GM19025 (cell line): ENCODE measurements at regions not wholly inside any gene's neighbourhood (a gene's known extent, or its start where the extent isn't known, plus 50 kb on each side); places are given as distances from the start of the nearest gene placed in this dataset.
"Not testable (repeated sequence)": the region's sequence is repeated elsewhere in the genome, so short reads cannot be mapped to it uniquely, and the experiment has no call there.

Experiments used
- ATAC-seq: cut with Tn5 transposase; IDR thresholded peaks from one replicate; pipeline ENCODE4 v1.9.1; 2021; ENCODE audit warnings: mild to moderate bottlenecking, low read depth, moderate library complexity; ENCODE audit not compliant: unreplicated experiment

DNA sequence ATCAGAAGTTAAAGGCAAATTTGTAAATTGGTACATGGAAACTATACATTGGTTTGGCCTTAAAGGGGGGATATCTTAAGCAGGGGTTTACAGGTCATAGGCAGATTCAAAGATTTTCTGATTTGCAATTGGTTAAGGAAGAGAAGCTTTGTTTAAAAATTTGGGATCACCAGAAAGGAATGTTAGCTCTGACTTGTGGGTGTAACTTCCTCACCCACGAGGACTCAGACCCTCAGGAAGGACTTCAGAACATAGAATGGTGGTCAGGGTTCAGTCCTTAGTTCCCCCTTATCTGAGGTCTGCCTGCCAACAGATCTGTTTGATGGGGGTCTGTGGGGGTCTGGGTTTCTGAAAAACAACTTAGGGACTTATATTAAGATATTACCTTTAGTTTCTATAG is 427.4 kb upstream of the DIPK2B start:
- no peak for ATAC-seq

DNA sequence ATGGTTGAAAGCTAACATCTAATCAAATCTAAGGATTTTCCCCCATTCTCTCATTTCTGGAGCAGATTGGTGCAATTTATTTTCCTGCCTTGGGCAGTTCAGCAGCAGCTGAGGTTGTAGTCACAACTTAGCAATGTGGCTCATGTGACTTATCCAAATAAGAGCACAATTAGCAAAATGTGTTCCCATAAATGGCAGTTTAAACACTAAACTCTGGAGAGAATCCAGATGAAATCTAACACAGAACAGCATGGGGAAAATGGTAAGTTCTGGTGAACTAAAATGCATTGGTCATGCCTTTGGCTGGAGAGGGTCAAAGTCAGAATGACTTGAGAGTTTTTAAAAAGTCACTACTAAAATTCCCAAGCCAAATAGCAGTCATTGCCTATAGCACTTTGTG is 422.6 kb upstream of the DIPK2B start:
- no peak for ATAC-seq

DNA sequence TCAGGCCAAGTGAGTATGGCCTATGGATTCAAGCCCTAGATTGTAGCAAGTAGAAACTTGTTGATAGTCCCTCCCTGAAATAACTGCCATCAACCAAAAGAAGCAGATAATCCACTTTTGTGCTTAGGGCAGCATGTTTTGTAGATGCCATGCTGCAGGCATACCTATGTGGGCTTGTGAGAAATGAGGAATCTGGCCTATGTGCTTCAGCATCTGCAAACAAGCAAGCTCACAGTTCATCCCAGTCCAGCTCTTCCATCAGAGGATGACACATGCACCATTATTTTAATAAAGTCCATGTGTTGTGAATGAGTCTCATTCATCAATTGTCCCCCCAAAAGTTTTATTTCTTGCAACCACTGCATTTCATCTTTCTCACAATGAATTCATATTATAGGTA is 421.9 kb upstream of the DIPK2B start:
- ATAC-seq, result no peak

DNA sequence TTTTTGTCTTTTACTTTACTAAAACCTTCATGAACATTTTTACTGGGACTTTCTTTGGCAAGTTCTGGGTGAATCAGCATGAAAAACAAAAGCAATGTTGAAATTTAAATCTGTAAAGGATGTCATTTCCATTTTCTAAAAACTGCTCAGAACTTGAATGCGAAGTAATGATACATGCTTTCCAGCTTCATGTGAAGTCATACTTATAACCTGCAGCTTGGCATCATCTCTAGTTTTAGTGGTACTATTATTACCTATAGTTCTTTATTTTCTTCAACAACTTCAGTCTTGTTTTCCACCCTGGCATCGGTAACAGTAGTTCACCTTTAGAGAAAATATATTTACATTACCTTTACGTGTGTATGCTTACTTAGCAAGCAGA is 421.4 kb upstream of the DIPK2B start:
- no peak for ATAC-seq

DNA sequence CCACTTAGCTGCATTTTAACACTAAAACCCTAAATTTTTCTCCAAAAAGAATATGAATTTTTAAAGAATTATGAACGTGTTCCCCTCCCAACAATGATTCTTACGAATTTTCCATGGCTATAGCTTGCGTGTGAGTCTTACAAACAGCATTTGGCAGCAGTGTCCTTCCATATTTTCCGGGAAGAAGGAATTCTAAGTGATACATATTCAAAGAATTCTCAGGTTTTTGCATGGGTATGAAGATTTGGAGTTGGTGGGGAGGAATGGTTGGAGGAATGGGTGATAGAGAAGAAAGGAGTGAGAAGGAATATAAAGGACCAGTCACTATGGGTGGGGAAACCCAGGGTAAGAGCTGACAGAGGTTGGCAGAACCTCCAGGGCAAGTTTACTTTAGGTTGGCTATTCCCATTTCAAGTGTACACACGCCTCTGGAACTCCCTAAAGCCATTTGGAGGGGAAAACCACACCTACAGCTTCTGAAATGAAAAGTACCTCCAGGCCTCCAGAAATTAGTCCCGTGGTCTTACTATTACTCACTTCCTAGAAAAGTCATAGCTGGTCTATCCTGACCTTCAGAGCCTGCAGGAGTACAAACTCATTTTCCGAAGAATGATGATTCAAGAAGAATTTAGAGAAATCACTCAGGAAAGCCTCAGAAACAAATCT is 420.8 kb upstream of the DIPK2B start:
- ATAC-seq, result no peak

DNA sequence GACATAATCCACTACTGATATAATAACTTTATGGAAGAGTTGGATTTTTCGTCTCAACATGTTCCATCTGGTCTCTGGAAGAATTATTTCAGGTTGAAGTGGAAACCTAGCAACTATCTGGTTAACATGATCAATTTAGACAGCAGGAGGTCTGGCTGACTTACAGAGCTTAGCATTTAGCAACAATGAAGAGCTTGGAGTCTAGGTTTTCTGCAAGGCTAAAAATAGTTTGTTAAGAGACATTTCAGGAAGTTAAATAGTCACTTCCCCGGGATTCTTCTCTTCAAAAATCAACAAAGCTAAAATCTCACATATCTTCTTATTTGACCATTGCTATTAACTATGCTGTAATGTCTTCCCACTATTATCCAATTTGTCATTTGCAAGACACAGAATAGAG is 418.6 kb upstream of the DIPK2B start:
- no peak for ATAC-seq

DNA sequence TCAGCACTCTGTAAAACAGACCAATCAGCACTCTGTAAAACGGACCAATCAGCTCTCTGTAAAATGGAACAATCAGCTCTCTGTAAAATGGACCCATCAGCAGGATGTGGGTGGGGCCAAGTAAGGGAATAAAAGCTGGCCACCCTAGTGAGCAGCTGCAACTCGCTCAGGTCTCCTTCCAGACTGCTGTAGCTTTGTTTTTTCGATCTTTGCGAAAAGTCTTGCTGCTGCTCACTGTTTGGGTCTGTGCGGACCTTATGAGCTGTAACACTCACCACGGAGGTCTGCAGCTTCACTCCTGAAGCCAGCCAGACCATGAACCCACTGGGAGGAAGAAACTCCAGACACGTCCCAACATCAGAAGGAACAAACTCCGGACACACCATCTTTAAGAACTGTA is 414.9 kb upstream of the DIPK2B start:
- ATAC-seq, result not testable (repeated sequence)

DNA sequence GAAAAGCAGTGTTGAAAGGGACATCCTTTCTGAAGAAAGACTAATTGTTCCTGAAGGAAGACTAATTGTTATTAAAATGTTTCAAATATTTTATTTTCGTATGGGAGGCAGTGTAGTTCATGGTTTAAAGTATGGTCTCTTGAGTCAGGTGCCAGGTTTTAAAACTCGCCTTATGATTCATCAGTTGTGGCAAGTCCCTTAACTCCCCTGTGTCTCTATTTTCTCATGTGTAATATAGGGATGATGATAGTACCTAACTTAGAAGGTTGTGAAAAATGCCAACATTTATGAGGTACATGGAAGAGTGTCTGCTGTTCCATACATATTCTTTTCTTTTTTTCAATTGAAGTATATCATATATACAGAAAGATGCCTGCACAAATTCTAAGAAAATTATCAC is 414.2 kb upstream of the DIPK2B start:
- ATAC-seq, result no peak

DNA sequence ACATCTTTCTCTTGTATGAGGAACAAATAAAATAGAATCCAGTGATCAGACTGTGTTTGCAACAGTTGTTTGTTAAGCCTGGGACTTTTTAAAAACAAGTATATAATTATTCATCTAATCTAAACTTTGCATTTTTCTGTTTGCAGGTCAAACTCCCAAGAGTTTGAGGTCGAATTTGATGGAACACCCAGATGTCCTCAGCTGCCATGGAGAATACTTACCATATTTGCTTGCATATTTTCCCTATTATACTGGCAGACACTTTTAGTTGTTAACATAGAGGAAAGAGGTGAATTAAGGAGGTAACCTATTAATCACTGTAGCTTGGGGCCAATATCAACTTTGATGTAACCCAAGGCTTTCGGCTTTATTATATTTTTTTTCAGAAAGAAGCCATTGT is 401.5 kb upstream of the DIPK2B start:
- ATAC-seq, result no peak

DNA sequence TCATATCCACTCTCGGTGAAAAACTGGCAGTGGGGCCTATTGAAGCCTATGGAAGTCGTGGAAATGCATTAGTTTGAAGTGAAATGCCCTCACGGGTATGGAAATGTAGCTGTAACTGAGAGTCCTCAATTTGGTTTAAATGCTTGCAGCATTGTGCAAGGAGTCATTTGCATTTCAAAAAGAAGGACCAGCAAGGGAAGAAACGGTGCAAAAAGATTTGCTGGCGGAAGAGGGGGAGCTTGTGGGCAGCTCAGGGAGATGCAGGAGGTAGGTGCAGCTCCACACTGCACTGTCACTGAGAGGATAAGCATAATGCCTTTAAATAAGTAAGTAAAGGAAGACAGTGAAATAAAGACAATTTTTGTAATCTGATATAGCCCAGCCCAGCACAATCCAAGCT is 400.4 kb upstream of the DIPK2B start:
- no peak for ATAC-seq

DNA sequence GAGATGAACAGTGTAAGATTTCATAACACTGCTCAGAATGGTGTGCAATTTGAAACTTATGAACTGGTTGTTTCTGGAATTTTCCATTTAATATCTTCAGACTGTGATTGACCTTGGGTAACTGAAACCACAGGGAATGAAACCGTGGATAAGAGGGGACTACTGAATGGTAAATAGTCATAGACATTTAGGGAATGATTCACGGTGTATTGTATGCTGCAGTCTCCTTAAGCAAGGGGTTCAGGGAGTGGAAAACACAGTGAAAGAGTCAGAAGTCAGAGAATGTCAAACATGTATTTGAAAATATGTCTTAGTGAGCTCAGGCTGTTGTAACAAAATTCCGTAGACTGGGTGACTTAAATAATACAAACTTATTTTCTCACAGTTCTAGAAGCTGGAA is 398.2 kb upstream of the DIPK2B start:
- ATAC-seq, result no peak

DNA sequence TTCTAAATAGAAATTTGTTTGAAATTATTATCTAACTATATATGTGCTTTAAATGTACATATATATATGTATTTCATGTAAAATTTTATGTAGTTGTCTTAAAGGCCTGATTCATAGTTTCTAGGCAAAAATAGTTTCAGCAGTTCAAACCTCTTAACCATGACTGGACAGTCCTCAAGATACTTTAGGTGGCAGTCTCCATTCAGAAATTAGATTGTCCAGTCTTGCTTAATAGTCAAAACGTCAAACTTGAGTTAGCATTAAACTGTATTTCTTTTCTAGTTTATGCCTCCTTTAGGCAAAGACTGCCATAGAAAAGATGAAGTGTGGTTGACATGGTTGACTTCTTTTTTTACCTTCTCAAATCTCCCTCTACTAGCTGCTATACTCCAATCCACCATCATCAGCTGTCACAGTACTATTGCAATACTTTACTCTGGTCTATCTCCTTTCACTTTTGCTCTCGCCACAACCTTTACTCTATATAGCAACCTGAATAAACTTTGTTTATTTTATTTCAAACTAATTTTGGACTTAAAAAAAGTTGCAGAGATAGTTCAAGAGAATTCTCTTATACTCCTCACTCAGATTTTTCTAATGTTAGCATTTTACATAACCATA is 395.6 kb upstream of the DIPK2B start:
- no peak for ATAC-seq

DNA sequence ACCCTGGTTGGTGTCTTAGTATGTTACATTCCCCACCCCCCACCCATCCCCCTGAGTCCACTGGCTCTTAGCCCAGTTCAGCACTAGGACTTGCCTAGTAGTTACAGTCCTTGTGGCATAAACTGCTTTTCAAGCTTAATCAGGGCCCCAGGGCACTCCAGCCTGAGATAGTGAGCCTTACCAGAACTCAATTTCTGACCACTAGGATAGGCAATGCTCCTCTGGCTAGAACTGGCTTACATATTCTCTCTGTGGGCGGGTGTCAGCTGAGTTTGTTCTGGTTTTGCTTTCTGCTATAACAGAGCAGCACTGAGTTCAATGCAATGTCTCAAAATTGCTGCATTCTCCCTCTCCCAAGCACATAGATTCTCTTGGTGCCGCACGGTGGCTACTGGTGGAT is 391.4 kb upstream of the DIPK2B start:
- ATAC-seq, result no peak

DNA sequence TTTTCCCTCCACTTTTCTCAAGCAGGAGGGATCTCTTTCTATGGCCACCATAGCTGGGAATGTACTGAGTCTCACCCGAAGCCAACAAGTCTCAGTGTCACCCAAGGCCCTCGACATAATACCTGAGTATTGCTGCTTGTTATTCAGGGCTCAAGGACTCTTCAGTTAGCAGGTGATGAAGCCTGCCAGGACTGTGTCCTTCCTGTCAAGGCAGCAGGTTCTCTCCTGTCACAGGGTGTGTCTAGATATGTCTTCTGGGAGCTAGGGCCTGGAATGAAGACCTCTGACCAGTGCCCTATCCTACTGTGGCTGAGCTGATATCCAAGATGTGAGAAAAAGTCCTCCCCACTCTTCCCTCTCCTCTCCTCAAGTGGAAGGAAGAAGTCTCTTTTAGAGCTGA is 391.0 kb upstream of the DIPK2B start:
- ATAC-seq, result no peak

DNA sequence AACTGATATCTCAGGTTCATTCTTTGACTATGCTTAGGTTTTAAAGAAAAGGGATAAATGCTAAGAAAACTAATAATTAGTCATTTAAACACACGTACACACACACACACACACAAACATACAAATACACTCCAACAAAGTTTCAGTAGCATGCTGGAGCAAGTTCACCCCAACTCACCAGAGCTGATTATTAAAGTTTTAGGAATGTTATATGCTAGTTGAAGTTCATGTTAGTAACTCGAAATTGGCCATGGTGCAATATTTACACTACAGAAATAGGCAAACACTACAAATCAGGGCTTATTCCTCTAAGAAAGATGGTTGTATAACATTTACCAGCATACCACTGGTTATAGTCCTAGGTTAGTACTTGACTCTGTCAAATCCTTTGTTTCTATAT is 384.0 kb upstream of the DIPK2B start:
- ATAC-seq, result no peak

DNA sequence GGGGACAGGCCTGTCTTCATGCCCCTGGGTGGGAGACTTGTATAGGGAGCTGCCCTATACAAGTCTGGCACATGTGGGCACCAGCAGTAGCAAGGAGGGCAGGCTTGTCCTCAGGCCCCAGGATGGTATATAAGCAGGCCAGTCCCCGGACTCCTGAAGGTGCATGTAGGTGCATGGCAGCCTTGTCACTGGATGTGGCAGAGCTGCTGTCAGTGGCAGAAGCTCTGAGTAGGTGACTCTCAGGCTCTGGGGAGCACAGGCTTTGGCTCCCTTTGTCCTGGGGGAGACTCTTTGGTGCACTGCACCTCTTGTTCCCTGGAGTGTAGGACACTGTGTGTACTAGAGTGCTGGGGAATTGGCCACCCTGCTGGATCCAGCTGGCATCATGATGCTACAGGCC is 376.7 kb upstream of the DIPK2B start:
- no peak for ATAC-seq

DNA sequence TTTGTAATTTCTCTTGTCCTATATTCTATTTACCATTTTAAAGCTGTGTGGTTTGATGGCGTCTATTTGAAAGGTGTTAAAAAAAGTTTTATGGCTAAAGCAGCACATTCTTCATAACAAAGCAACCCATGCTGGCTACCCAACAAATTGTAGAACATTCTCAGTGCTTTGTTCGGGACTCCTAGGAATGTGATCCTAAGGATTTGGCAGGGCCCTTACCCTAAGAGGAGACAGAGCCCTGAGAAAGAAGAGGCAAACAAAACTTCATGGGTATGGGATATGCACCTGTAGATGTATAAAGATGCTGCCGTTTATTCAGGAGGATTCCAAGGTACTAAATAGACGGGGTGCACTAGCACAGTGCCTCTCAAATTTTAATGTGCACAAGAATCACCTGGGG is 370.8 kb upstream of the DIPK2B start:
- no peak for ATAC-seq

DNA sequence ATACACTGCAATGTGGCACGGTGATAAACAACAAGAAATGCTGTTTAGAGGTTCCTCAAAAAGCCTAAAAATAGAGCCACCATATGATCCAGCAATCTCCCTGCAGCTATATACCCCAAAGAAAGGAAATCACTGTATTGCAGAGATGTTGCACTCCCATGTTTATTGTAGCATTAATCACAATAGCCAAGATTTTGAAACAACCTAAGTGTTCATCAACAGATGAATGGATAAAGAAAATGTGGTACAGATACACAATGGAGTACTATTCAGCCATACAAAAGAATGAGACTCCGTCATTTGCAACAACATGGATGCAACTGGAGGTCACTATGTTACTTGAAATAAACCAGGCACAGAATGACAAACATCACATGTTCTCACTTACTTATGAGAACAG is 365.8 kb upstream of the DIPK2B start:
- no peak for ATAC-seq

DNA sequence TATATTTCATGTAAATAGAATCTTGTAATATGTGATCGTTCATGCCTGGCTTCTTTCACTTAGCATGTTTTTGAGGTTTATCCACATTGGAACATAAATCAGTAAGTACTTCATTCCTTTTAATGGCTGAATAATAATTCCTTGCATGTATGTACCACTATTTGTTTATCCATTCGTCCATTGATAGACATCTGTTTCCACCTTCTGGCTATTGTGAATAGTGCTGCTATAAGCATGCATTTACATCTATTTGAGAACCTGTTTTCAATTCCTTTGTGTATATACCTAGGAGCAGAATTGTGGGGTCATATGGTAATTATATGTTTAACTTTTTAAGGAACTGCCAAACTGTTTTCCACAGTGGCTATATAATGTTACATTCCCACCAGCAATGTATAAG is 356.7 kb upstream of the DIPK2B start:
- no peak for ATAC-seq

DNA sequence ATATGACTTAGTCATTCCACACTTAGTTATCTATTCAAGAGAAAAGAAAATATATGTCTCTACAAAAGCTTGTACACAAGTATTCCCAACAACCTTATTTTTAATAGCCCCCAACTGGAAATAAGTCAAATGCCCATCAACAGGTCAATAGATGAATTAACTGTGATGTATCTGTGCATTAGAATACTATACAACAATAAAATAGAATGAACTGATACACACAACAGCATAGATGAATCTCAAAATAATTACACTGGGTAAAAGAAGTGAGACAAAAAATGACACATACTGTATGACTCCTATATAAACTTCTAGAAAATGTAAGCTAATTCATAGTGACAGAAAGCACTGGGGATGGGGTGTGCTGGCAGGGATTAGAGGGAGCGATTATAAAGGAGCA is 354.1 kb upstream of the DIPK2B start:
- no peak for ATAC-seq

DNA sequence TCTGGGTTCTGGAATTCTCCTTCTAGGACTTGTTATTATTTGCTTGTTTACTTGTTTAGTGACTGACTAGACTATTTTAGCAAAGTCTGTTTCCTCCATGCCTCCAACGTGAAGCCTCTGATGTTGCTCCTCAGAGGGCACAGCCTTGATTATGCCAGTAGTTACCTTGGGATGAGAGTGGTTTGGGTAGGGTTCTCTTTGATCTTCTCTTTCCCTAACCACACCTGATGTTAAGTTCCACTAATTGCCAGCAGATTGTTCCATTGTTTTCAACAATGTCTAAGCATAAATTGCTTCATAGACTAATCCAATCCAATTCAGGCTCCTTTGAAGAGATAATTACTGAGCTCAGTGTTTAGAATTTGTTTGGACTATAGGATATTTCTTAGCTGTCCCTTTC is 352.7 kb upstream of the DIPK2B start:
- ATAC-seq, result no peak

DNA sequence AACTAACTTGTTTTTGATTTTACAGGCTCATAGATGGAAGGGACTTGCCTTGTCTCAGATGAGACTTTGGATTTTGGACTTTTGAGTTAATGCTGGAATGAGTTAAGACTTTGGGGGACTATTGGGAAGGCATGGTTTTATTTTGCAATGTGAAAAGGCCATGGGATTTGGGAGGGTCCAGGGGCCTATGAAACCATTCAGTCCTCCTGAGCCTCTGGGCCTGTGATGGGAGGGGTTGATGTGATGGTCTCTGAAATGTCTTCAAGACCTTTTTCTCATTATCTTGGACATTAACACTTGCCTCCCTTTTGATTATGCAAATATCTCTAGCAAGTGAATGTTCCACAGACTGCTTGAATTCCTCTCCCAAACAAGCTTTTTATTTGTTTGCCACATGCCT is 346.0 kb upstream of the DIPK2B start:
- not testable (repeated sequence) for ATAC-seq

DNA sequence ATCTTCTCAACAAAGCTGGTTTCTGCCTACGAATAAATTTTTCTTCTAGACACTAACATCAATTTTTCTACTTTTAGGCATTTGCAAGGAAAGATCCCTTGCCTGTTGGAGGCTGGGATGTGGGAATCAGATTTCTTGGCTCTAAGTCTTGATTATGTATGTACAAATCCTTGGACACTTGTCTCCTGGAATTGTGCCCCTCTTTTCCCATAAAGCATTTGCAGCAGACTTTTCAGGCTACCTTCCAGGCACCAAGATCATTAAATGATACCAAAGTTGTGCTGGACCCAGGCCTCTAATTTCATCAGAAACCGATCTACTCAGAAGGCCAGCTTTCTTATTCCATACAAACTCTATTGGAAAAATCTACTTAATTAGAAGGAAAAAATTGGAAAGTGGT is 339.5 kb upstream of the DIPK2B start:
- no peak for ATAC-seq
